ENCODE measurements at regions not wholly inside any gene's neighbourhood (a gene's known extent, or its start where the extent isn't known, plus 50 kb on each side); places are given as distances from the start of the nearest gene placed in this dataset.

DNA sequence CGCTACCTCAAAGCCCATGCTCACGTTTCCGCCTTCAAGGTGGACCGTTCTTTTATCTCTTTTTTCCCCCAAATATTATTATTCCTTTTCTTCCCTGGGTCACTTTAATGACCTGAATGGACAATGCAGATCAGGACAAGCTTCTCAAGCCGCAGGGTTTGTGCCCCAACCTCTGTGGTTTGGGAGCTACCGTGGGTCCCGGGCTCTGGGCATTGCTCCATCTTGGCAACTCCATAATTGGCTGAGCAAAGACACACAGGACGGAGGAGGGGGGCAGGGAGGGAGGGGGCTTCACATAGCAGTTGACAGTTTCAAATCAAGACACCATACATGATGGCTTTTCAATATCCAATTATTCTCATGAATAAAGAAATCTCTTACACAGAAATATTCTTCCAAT, 308.1 kb upstream of the FZD8 start:
- CTCF ChIA-PET: no interaction called here

DNA sequence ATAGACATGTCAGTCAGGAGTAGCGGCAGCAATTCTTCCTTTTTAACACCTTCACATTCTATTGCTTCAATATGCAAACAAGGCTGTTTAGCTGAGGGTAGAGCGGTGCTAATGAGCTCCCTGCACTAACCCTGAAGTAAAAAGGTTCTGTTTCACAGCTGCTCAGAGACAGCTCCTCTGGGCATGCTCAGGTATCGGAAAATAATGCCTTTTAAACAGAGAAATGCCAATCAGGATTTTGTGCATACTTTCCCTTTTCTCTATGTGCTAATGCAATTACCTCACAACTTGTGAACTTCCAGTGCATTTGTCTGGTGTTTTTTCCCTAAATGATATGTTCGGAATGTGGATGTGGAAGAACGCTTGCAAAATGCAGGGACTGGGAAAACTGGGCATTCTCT, 307.7 kb upstream of the FZD8 start:
- no peak overlapping the region for H3K27ac ChIP-seq
- DNase-seq: no peak
- no peaks in the 10 kb centered on the region for H3F3A ChIP-seq (ENCODE audit: insufficient read depth, low read depth)
- H3K36me3 ChIP-seq (ENCODE audit: low read depth): no peaks in the 10 kb centered on the region
- H3K79me2 ChIP-seq (ENCODE audit: low read depth): no peaks in the 10 kb centered on the region
- intact Hi-C loops (cut with micrococcal nuclease; ENCODE audit: unreplicated experiment): no loop called here
- no peak overlapping the region for H3K4me3 ChIP-seq
- H3K9me3 ChIP-seq (ENCODE audit: insufficient read depth, low read depth): no peaks in the 10 kb centered on the region
- POLR2A ChIA-PET (ENCODE audit: unreplicated experiment): no interaction called here
- no peaks in the 10 kb centered on the region for H3K4me1 ChIP-seq (replicated peaks; ENCODE audit: insufficient read depth)
- H3K9me2 ChIP-seq (ENCODE audit: insufficient read depth): no peaks in the 10 kb centered on the region
- no peak overlapping the region for H2AFZ ChIP-seq
- no peak for TF ChIP-seq EZH2 (IDR thresholded peaks at IDR 0.05; ENCODE audit: low read depth)
- TF ChIP-seq, protein P1, sequence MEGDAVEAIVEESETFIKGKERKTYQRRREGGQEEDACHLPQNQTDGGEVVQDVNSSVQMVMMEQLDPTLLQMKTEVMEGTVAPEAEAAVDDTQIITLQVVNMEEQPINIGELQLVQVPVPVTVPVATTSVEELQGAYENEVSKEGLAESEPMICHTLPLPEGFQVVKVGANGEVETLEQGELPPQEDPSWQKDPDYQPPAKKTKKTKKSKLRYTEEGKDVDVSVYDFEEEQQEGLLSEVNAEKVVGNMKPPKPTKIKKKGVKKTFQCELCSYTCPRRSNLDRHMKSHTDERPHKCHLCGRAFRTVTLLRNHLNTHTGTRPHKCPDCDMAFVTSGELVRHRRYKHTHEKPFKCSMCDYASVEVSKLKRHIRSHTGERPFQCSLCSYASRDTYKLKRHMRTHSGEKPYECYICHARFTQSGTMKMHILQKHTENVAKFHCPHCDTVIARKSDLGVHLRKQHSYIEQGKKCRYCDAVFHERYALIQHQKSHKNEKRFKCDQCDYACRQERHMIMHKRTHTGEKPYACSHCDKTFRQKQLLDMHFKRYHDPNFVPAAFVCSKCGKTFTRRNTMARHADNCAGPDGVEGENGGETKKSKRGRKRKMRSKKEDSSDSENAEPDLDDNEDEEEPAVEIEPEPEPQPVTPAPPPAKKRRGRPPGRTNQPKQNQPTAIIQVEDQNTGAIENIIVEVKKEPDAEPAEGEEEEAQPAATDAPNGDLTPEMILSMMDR (conservative IDR thresholded peaks at IDR 0.05): no peak
- peaks cover 8% of the 10 kb centered on the region; the same call in 1 of the 2 replicates for H3K27me3 ChIP-seq (ENCODE audit: insufficient read depth, low read depth)
- H3K4me2 ChIP-seq: no peak overlapping the region
- H4K20me1 ChIP-seq (ENCODE audit: insufficient read depth): no peaks in the 10 kb centered on the region
- no TSS peak for BruUV-seq (replicated peaks)
- CTCF ChIA-PET: no interaction called here

More for the DNA sequence above, 308.1 kb upstream of the FZD8 start:
- H3K27me3 ChIP-seq (ENCODE audit: insufficient read depth, low read depth): peaks cover 8% of the 10 kb centered on the region; the same call in 1 of the 2 replicates
- no peak overlapping the region for H3K4me2 ChIP-seq
- intact Hi-C loops (cut with micrococcal nuclease; ENCODE audit: unreplicated experiment): no loop called here
- no peaks in the 10 kb centered on the region for H3K79me2 ChIP-seq (ENCODE audit: low read depth)
- H2AFZ ChIP-seq: no peak overlapping the region
- no peak overlapping the region for H3K4me3 ChIP-seq
- BruUV-seq (replicated peaks): no TSS peak
- no peaks in the 10 kb centered on the region for H4K20me1 ChIP-seq (ENCODE audit: insufficient read depth)
- H3K9me3 ChIP-seq (ENCODE audit: insufficient read depth, low read depth): no peaks in the 10 kb centered on the region
- H3F3A ChIP-seq (ENCODE audit: insufficient read depth, low read depth): no peaks in the 10 kb centered on the region
- POLR2A ChIA-PET (ENCODE audit: unreplicated experiment): no interaction called here
- H3K36me3 ChIP-seq (ENCODE audit: low read depth): no peaks in the 10 kb centered on the region
- no peaks in the 10 kb centered on the region for H3K4me1 ChIP-seq (replicated peaks; ENCODE audit: insufficient read depth)
- H3K27ac ChIP-seq: no peak overlapping the region
- no peak for DNase-seq
- no peak for TF ChIP-seq EZH2 (IDR thresholded peaks at IDR 0.05; ENCODE audit: low read depth)
- TF ChIP-seq, protein P1 (conservative IDR thresholded peaks at IDR 0.05): no peak
- H3K9me2 ChIP-seq (ENCODE audit: insufficient read depth): no peaks in the 10 kb centered on the region

DNA sequence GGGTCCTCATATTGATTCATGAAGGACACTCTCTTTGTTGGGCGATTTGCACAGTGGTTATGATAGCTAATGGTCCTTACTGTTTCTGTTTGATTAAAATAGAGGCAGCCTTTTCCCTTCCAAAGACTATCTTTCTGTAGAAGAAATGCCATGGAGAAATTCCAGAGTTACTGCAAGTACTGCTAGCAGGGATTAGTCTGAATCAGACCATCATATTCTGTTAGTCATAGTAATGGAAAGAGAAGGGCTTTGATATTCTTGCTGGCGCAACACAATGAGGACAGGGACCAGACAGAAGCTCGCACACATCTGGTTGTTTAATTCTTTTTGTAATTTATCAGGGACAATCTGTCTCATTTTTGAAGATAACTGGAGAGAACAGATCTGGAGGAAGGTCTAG, 304.5 kb upstream of the FZD8 start:
- no peak overlapping the region for H3K27ac ChIP-seq
- no peaks in the 10 kb centered on the region for H3F3A ChIP-seq (ENCODE audit: insufficient read depth, low read depth)
- H3K4me1 ChIP-seq (replicated peaks; ENCODE audit: insufficient read depth): no peaks in the 10 kb centered on the region
- no peak for TF ChIP-seq EZH2 (IDR thresholded peaks at IDR 0.05; ENCODE audit: low read depth)
- TF ChIP-seq, protein P1 (conservative IDR thresholded peaks at IDR 0.05): no peak
- intact Hi-C loops (cut with micrococcal nuclease; ENCODE audit: unreplicated experiment): no loop called here
- H2AFZ ChIP-seq: no peak overlapping the region
- CTCF ChIA-PET: no interaction called here
- no peaks in the 10 kb centered on the region for H3K9me2 ChIP-seq (ENCODE audit: insufficient read depth)
- H4K20me1 ChIP-seq (ENCODE audit: insufficient read depth): no peaks in the 10 kb centered on the region
- POLR2A ChIA-PET (ENCODE audit: unreplicated experiment): no interaction called here
- H3K79me2 ChIP-seq (ENCODE audit: low read depth): no peaks in the 10 kb centered on the region
- no peak overlapping the region for H3K4me2 ChIP-seq
- no peak overlapping the region for H3K4me3 ChIP-seq
- no TSS peak for BruUV-seq (replicated peaks)
- no peak for DNase-seq
- no peaks in the 10 kb centered on the region for H3K9me3 ChIP-seq (ENCODE audit: insufficient read depth, low read depth)
- no peaks in the 10 kb centered on the region for H3K36me3 ChIP-seq (ENCODE audit: low read depth)
- peaks cover 8% of the 10 kb centered on the region; the same call in 1 of the 2 replicates for H3K27me3 ChIP-seq (ENCODE audit: insufficient read depth, low read depth)
